ENCODE measurements at regions not wholly inside any gene's neighbourhood (a gene's known extent, or its start where the extent isn't known, plus 50 kb on each side); places are given as distances from the start of the nearest gene placed in this dataset.

DNA sequence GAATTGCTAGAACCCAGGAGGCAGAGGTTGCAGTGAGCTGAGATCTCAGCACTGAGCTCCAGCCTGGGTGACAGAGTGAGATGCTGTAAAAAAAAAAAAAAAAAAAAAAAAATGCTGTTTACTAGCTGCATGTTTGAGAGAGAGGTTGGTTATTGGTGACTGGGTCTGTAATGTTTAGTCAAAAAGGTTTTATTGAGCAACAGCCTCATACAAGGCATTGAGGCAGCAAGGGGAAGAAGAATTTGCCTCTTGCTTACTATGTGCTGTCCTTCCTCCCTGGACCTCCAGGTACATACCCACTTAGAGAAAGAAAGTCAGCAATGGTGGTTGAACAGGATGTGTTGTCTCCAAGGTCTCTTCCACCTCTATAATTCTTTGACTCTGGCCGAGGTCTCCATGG, 140.7 kb upstream of the SPRY4 start:
- DNase-seq (ENCODE audit: low spot score), result no peak
- Histone ChIP-seq H3K27ac (no peak overlapping the region), H3K4me3 (no peak overlapping the region)
- TF ChIP-seq, protein P1, sequence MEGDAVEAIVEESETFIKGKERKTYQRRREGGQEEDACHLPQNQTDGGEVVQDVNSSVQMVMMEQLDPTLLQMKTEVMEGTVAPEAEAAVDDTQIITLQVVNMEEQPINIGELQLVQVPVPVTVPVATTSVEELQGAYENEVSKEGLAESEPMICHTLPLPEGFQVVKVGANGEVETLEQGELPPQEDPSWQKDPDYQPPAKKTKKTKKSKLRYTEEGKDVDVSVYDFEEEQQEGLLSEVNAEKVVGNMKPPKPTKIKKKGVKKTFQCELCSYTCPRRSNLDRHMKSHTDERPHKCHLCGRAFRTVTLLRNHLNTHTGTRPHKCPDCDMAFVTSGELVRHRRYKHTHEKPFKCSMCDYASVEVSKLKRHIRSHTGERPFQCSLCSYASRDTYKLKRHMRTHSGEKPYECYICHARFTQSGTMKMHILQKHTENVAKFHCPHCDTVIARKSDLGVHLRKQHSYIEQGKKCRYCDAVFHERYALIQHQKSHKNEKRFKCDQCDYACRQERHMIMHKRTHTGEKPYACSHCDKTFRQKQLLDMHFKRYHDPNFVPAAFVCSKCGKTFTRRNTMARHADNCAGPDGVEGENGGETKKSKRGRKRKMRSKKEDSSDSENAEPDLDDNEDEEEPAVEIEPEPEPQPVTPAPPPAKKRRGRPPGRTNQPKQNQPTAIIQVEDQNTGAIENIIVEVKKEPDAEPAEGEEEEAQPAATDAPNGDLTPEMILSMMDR (IDR thresholded peaks at IDR 0.05), result no peak

DNA sequence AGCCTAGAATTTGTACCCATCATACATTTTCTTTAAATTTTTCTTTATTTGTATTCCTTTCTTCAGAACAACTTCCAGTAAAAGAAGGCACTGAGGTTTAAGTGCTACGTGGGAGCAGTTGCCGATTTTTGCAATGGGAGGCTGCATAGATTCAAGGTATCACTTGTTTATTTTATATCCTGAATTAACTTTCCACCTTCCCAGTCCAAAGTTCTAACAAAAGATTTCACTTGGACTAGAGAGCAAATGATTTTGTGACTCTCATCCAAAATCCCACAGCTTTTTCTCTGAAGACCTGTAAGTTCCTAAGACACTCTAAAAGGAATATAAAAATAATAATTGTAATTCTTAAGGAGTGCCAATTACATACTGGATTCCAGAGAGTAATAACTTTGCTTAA, 139.1 kb upstream of the SPRY4 start:
- no peak overlapping the region for H3K27ac ChIP-seq
- no peak for DNase-seq (ENCODE audit: low spot score)
- TF ChIP-seq, protein P1 (IDR thresholded peaks at IDR 0.05), result no peak
- H3K4me3 ChIP-seq, result no peak overlapping the region

DNA sequence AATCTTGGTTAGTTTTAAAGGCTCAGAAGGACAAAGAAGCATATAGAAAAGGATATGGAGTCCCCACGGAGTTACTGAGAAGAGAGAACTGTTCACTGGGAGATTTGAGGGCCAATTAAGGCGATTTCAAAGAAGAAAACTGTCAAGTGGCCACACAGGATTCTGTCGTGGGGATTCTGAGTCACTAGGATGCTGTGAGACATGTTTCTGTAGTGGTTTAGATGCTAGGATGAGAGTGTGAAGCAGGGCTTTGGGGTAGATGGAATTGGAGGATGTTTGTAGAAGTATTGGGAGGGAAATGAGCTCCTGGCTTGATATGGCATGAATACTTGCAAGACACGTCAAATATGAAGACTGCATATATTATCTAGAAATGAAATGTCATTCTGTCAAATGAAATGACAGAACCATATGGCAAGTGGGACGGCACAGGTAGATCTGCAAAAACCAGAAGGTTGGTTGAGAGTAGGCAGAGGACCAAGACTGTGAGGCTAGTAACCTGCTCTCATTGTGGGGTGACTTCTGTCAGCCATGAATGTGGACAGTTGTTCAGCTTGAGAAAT, 136.3 kb upstream of the SPRY4 start:
- no peak overlapping the region for H3K27ac ChIP-seq
- no peak overlapping the region for H3K4me3 ChIP-seq
- TF ChIP-seq, protein P1 (IDR thresholded peaks at IDR 0.05), result no peak
- DNase-seq (ENCODE audit: low spot score), result no peak

DNA sequence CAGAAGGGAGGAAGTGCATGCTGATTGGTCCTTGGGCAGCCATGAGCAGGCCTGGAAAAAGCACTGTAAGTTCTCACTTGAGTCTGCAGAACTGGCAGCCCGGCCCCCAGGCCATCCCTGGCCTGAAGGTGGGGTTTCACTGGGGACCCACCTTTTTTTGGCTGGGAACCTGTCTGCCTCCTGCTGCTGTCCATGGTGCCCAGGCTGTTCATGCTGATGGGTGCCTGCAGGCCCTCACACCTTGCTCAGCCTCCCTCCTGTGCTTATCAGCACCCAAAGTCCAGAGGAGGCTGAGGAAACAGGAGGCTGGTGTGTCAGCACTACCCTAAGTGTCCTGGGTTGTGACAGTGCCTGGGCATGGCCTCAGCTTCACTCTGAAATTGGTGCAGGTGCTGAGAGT, 134.4 kb upstream of the SPRY4 start:
- no peak overlapping the region for H3K4me3 ChIP-seq
- DNase-seq (ENCODE audit: low spot score), result no peak
- TF ChIP-seq, protein P1 (IDR thresholded peaks at IDR 0.05), result no peak
- no peak overlapping the region for H3K27ac ChIP-seq

DNA sequence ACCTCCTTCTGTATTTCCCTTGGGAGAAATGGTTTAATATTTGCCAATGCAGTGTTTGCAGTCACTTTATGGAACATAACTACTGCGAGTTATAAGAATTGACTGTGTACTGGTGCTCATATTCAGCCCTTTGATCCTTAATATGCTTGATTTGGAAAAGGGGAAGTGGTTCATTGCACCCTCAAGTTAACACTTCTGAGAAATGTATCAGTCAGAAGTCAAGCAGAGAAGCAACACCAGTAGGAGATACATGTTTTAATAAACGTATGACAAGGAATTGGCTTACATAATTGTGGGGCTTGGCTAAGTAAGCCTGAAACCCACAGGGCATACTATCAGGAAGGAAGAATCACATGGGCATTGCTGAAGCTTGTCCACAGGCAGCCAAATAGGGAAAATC, 131.0 kb upstream of the SPRY4 start:
- Histone ChIP-seq H3K4me3 (no peak overlapping the region), H3K27ac (no peak overlapping the region)
- DNase-seq (ENCODE audit: low spot score), result no peak
- TF ChIP-seq, protein P1 (IDR thresholded peaks at IDR 0.05), result no peak

DNA sequence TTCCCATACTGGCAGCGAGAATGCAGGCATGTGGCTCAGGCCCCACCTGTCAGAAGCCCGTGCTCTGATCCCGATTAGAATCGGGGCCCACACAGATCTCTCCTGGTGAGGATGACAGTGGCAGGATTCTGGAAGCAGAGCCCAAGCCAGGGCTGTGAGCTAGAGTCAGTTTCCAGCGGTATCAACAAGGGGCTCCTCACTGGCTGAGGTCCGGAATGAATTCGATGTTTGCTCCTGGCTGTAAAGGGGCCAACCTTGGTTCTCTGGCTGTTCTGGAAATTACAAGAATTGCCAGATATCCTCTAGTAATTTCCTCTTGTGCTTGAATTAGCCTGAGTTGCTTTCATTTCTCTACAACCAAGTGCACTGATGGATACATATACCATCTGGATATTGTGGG, 129.1 kb upstream of the SPRY4 start:
- Histone ChIP-seq H3K4me3 (no peak overlapping the region), H3K27ac (no peak overlapping the region)
- no peak for DNase-seq (ENCODE audit: low spot score)
- TF ChIP-seq, protein P1 (IDR thresholded peaks at IDR 0.05), result no peak

DNA sequence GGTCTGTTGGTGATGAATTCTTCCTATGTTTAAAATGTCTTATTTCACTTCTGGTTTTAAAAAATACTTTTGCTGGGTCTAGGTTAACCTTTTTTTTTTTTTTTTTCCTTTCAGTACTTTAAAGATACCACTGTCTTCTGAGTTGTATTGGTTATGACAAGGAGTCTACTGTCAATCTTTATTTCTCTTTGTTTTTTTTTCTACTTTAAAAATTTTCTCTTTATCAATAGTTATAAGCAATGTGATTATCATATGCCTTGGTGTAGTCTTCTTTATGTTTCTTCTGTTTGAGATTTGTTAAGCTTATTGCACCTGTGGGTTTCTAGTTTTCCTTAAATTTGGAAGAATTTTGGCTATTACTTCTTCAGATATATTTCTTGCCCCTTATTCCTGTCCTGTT, 125.6 kb upstream of the SPRY4 start:
- TF ChIP-seq, protein P1 (IDR thresholded peaks at IDR 0.05), result no peak
- Histone ChIP-seq H3K27ac (no peak overlapping the region), H3K4me3 (no peak overlapping the region)
- no peak for DNase-seq (ENCODE audit: low spot score)
